HUES48 (cell line): ENCODE measurements at regions not wholly inside any gene's neighbourhood (a gene's known extent, or its start where the extent isn't known, plus 50 kb on each side); places are given as distances from the start of the nearest gene placed in this dataset.
A peak's percentile ranks its signal among the peaks of the same experiment; 100 is the strongest.
"Not testable (repeated sequence)": the region's sequence is repeated elsewhere in the genome, so short reads cannot be mapped to it uniquely, and the experiment has no call there.

Experiments
- H3K27ac ChIP-seq: one replicate; pipeline ENCODE4 v1.7.0; 2013; ENCODE audit warnings: low read depth, low read length, inconsistent platforms
- H3K27me3 ChIP-seq: 2 replicates; pipeline ENCODE4 v1.6.1; 2013; ENCODE audit warnings: mild to moderate bottlenecking, low read length; ENCODE audit not compliant: control insufficient read depth, insufficient read depth
- H3K36me3 ChIP-seq: 2 replicates; pipeline ENCODE4 v1.6.1; 2013; ENCODE audit warnings: low read length; ENCODE audit not compliant: control insufficient read depth, insufficient read depth
- H3K4me1 ChIP-seq: 2 replicates; pipeline ENCODE4 v1.6.1; 2013; ENCODE audit warnings: mild to moderate bottlenecking, low read length; ENCODE audit not compliant: control insufficient read depth, insufficient read depth
- H3K4me3 ChIP-seq: 2 replicates; pipeline ENCODE4 v1.5.1; 2013; ENCODE audit warnings: mild to moderate bottlenecking, low read depth, low read length
- H3K9ac ChIP-seq: 2 replicates; pipeline ENCODE4 v1.6.1; 2013; ENCODE audit warnings: mild to moderate bottlenecking, low read depth, low read length, moderate library complexity
- H3K9me3 ChIP-seq: 2 replicates; pipeline ENCODE4 v1.6.1; 2013; ENCODE audit warnings: low read length; ENCODE audit not compliant: control insufficient read depth, insufficient read depth

DNA sequence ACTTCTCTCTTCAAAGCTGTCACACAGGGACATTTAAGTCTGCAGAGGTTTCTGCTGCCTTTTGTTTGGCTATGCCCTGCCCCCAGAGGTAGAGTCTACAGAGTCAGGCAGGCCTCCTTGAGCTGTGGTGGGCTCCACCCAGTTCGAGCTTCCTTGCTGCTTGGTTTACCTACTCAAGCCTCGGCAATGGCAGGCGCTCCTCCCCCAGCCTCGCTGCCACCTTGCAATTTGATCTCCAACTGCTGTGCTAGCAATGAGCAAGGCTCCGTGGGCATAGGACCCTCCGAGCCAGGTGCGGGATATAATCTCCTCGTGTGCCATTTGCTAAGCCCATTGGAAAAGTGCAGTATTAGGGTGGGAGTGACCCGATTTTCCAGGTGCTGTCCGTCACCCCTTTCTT is 306.9 kb upstream of the API5 start:
- H3K9me3 ChIP-seq, result peaks cover 16% of the 10 kb centered on the region
- H3K27ac ChIP-seq, result not testable (repeated sequence)

DNA sequence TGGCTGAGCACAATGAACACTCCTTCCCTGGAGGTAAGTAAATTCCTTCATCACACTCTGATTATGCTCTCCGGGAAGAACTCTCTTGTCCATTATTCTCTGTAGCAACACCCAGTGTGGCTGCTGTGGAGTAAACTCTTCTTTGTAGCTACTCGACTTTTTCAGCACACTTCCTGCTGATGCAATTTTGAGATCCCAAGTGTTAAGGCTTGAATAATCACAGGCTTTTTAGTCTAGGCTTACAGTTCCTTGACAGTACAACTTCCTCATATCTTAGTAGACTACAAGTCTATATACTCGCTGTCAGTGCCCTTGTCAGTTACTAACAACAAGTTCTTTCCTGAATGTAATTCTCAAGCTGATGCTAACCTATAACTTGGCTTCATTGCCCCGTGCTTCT is 301.8 kb upstream of the API5 start:
- H3K4me3 ChIP-seq, result no peak overlapping the region
- H3K36me3 ChIP-seq, result no peaks in the 10 kb centered on the region
- peaks cover 16% of the 10 kb centered on the region for H3K9me3 ChIP-seq
- no peaks in the 10 kb centered on the region for H3K27me3 ChIP-seq
- H3K4me1 ChIP-seq, result no peaks in the 10 kb centered on the region
- H3K27ac ChIP-seq, result no peak overlapping the region
- H3K9ac ChIP-seq, result no peak overlapping the region

More for the DNA sequence above, 306.9 kb upstream of the API5 start:
- not testable (repeated sequence) for H3K4me3 ChIP-seq, H3K36me3 ChIP-seq, H3K9ac ChIP-seq, H3K27me3 ChIP-seq, H3K4me1 ChIP-seq

DNA sequence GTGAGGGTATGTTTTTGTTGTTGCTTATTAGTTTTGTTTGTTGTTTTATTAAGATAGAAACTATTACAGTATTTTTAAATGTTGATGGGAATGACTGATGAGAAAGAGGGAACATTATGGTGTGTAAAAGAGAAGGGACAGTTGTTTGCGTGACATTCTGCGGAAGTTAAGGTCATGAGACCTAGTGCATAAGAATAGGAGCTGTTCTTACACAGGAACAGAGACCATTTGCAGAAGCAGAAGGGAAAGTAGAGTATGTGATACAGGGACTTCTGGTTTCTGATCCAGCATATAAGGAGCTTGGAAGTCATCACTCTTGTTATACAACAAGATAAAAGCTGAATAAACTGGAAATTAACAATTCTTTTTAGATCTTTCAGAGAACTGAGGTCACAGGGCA is 299.2 kb upstream of the API5 start:
- Histone ChIP-seq H3K4me3 (no peak overlapping the region), H3K4me1 (no peaks in the 10 kb centered on the region), H3K36me3 (no peaks in the 10 kb centered on the region), H3K9ac (no peak overlapping the region), H3K27ac (no peak overlapping the region), H3K27me3 (no peaks in the 10 kb centered on the region), H3K9me3 (0 out of 2 replicates have a peak, but pooled peaks cover 3% of the 10 kb centered on the region)

DNA sequence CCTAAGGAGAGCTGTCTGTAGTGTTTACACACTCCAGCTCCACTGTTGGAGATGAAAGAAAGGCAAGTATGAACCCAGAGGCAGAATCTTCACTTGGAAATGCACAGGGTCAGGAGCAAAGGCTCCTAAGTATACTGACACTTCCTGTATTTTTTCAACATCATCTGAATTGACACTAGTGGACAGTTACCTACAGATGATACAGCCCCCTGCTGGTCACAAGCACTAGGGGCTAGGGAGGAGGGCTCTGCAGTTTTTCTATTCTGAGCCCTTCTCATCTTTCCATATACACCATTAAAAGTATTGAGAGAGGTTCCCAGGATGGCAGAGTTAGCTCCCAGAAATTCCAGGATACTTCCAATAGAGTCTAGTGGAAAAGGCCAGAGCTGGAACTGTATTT is 290.3 kb upstream of the API5 start:
- no peaks in the 10 kb centered on the region for H3K4me1 ChIP-seq
- H3K4me3 ChIP-seq, result no peak overlapping the region
- no peaks in the 10 kb centered on the region for H3K36me3 ChIP-seq
- no peak overlapping the region for H3K9ac ChIP-seq
- no peak overlapping the region for H3K27ac ChIP-seq
- H3K9me3 ChIP-seq, result no peaks in the 10 kb centered on the region
- no peaks in the 10 kb centered on the region for H3K27me3 ChIP-seq

DNA sequence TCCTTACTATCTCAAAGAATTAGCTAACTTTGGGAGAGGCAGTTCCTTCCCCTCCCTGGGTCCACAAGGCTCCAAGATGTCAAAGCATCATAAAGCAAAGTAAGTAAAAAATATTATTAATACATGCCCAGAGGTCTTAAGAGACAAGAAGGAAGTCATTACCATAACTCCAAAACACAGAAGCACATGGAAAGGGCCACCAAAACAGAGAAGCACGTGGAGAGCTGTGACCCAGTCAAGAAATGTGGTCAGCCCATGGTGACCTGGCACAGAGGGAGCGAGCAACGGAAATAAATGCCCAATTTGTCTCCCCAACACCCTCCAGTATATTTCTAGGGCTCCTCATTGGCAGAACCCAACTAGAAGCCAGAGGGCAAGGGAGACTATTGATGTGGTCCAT is 277.5 kb upstream of the API5 start:
- no peak overlapping the region for H3K27ac ChIP-seq
- H3K36me3 ChIP-seq, result no peaks in the 10 kb centered on the region
- H3K9ac ChIP-seq, result no peak overlapping the region
- H3K4me1 ChIP-seq, result no peaks in the 10 kb centered on the region
- no peaks in the 10 kb centered on the region for H3K27me3 ChIP-seq
- peaks cover 3% of the 10 kb centered on the region; the same call in 1 of the 2 replicates for H3K9me3 ChIP-seq
- H3K4me3 ChIP-seq, result no peak overlapping the region

DNA sequence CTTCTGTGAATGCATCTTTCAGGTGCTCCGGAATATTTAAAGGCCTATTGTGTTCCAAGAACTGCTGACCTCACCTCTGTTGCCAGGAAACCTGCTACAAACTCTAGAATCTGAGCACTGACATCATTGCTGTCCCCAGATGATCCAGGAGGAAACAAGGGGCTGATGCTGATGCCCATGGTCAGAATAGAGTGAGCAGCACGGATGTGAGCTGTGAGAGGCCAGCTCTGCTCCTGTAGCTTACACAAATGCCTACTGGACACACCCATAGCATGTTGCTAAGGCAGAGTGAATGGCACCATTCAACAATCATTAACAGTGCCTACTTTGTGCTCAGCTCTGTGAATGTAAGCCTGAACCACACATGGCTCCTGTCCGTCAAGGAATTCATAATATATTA is 276.7 kb upstream of the API5 start:
- no peak overlapping the region for H3K4me3 ChIP-seq
- H3K27me3 ChIP-seq, result no peaks in the 10 kb centered on the region
- no peak overlapping the region for H3K27ac ChIP-seq
- no peaks in the 10 kb centered on the region for H3K9me3 ChIP-seq
- no peaks in the 10 kb centered on the region for H3K4me1 ChIP-seq
- no peaks in the 10 kb centered on the region for H3K36me3 ChIP-seq
- H3K9ac ChIP-seq, result no peak overlapping the region

DNA sequence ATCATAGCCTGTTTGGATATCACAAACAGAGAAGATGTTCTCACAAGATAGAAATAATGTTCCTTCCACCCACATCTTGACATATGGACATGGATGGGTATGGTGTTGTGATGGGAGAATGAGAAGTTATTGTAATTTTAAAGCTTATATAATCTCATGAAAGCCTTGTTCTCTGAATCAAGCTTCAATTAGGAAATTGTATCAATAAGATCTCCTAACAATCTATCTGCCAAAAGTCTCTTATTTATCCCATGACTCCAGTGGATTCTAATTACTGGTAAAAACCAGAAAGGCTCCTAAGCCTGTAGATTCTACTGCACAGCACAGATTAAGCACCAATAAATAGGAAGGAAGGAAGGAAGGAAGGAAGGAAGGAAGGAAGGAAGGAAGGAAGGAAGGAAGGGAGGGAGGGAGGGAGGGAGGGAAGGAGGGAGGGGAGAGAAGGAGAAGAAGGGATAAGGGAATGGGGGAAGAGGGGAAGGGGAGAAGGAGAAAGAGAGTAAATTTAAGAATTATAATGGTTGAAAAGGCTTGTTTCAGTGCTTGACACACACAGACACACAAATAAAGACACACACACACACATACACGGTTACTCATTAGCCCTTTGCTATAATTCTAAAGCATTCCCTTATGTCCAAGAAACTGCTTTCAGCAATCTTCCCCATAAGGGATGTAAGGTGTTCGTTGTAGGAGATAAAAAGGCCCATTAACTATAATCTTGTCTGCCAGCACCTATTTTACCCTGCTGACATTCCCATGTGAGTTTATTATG is 258.0 kb upstream of the API5 start:
- Histone ChIP-seq H3K4me1 (no peaks in the 10 kb centered on the region), H3K9me3 (no peaks in the 10 kb centered on the region), H3K36me3 (no peaks in the 10 kb centered on the region), H3K27me3 (no peaks in the 10 kb centered on the region), H3K9ac (no peak overlapping the region), H3K4me3 (no peak overlapping the region), H3K27ac (no peak overlapping the region)

DNA sequence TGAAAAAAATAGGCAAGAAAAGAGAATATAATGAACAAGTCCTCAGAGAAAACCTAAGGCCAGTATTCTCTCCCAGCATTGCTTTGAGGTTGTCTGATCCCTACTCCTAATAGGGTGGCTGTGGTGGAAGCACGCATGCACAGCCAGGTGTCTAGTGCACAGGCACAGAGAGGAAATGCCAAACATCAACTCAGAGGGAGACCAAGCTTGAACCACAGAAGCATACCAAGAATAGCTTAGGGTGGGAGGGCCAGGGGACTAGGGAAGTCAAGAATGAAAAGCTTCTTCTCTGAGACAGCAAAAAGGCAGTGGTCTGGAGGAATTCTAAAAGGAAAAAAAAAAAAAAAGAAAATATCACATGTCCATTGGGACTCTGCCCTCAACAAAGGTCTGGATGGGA is 244.1 kb upstream of the API5 start:
- H3K27ac ChIP-seq, result no peak overlapping the region
- no peak overlapping the region for H3K4me3 ChIP-seq
- no peaks in the 10 kb centered on the region for H3K36me3 ChIP-seq
- no peak overlapping the region for H3K9ac ChIP-seq
- H3K9me3 ChIP-seq, result no peaks in the 10 kb centered on the region; the same call in 1 of the 2 replicates
- H3K4me1 ChIP-seq, result peaks cover 23% of the 10 kb centered on the region
- no peaks in the 10 kb centered on the region for H3K27me3 ChIP-seq

DNA sequence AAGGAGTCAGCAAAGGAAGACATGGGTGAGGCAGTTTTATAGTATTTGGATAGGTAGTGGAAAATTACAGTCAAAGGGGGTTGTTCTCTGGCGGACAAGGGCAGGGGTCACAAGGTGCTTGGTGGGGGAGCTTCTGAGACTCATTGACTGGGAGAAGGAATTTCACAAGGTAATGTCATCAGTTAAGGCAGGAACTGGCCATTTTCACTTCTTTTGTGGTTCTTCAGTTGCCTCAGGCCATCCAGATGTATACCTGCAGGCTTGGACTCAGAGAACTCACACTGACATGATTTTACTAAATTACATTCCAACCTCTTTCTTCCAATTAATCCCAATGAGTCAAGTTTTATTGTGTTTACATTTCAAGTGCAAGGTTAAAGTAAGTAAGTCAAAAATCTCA is 240.5 kb upstream of the API5 start:
- no peak overlapping the region for H3K9ac ChIP-seq
- no peaks in the 10 kb centered on the region for H3K36me3 ChIP-seq
- peak overlapping the region; percentile 55 for H3K27ac ChIP-seq
- no peaks in the 10 kb centered on the region for H3K27me3 ChIP-seq
- no peak overlapping the region for H3K4me3 ChIP-seq
- H3K4me1 ChIP-seq, result peaks cover 46% of the 10 kb centered on the region
- H3K9me3 ChIP-seq, result peaks cover 3% of the 10 kb centered on the region

DNA sequence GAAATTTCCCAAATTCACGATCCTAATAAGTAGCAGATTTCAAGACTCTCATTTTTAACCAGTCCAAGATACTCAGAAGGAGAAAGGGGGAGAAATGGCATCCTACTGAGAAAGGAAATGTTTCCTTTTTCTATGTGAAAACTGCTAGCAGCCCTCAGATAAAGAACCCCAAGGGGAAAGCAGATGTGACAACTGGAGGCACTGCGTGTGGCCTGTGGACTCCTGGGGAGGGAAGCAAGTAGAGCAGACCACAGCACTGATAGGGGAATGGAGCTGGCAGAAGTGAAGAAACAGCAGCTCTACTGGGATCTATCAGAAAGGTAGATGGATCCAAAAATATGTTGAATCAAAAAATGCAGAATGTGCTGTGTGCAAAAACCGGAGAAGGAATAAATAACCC is 239.7 kb upstream of the API5 start:
- no peak overlapping the region for H3K9ac ChIP-seq
- H3K36me3 ChIP-seq, result no peaks in the 10 kb centered on the region
- peaks cover 4% of the 10 kb centered on the region for H3K9me3 ChIP-seq
- no peaks in the 10 kb centered on the region for H3K27me3 ChIP-seq
- H3K4me1 ChIP-seq, result peaks cover 46% of the 10 kb centered on the region
- H3K27ac ChIP-seq, result peak overlapping the region; percentile 55
- peak overlapping the region; percentile 44; the same call in 1 of the 2 replicates for H3K4me3 ChIP-seq

DNA sequence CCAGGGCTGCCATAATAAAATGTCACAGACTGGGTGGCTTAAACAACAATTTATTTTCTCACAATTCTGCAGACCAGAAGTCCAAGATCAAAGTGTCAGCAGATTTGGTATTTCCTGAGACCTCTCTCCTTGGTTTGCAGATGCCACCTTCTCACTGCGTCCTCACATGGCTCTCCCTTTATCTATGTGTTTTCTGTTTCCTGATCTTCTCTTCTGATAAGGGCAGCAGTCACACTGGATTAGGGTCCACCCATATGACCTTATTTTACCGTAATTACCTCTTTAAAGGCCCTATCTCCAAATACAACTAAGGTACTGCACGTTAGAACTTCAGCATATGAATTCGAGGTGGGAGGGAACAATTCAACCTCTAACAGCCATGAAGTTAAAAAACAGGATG is 238.9 kb upstream of the API5 start:
- Histone ChIP-seq H3K4me3 (no peak overlapping the region), H3K27ac (no peak overlapping the region), H3K27me3 (no peaks in the 10 kb centered on the region), H3K9ac (no peak overlapping the region), H3K36me3 (no peaks in the 10 kb centered on the region), H3K4me1 (peaks cover 47% of the 10 kb centered on the region), H3K9me3 (peaks cover 4% of the 10 kb centered on the region)
